ENCODE measurements at regions not wholly inside any gene's neighbourhood (a gene's known extent, or its start where the extent isn't known, plus 50 kb on each side); places are given as distances from the start of the nearest gene placed in this dataset.

DNA sequence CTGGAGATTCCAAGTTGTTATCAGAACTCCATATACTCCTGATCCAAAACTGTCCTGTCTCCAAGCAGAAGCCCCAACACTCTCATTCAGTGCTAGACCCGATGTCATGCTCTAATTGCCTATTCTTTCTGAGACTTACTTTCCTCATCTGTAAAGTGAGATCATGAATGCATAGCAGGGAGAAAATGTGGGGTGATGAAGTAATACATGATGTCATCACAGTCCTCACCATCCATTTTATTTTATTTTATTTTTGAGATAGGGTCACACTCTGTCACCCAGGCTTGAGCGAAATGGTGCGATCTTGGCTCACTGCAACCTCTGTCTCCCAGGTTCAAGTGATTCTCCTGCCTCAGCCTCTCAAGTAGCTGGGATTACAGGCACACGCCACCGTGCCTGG, 1554.0 kb upstream of the ADGRL3 start:
- in situ Hi-C loops (cut with MboI; ENCODE audit: low pct_unique_long_range_greater_than_20kb, low sequenced_read_pairs, unreplicated experiment): no loop called here
- no peak for TF ChIP-seq CTCF (IDR thresholded peaks at IDR 0.05; ENCODE audit: extremely low read depth, insufficient read depth, missing control alignments)
- no peak for DNase-seq (ENCODE audit: low spot score)

- no peak for DNase-seq (ENCODE audit: low spot score)
- in situ Hi-C loops (cut with MboI; ENCODE audit: low pct_unique_long_range_greater_than_20kb, low sequenced_read_pairs, unreplicated experiment): no loop called here
- TF ChIP-seq CTCF (IDR thresholded peaks at IDR 0.05; ENCODE audit: extremely low read depth, insufficient read depth, missing control alignments): no peak
Measured at GRCh38 chr4:59647011-59647410, 1553.1 kb upstream of the ADGRL3 start.

DNA sequence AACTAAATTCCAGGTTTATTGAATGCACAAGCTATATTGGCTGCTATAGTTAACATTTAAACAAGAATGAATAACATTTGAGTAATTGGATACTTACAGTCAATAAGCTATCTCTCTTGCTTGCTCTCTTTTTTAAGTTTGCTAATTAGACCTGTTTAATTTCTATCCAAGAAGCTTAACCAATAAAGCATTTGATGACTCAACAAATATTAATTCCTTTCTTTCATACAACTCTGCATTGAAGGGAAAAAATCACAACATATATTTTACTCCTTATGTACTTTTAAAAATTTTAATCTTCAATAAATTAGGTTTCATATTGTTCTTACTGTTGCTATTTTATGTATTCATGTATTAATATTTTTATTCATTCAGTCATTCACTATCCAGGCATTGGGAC, 1552.6 kb upstream of the ADGRL3 start:
- TF ChIP-seq CTCF (IDR thresholded peaks at IDR 0.05; ENCODE audit: extremely low read depth, insufficient read depth, missing control alignments): no peak
- in situ Hi-C loops (cut with MboI; ENCODE audit: low pct_unique_long_range_greater_than_20kb, low sequenced_read_pairs, unreplicated experiment): no loop called here

GRCh38 chr4:59650861-59651260, 1549.3 kb upstream of the ADGRL3 start:
- no peak for DNase-seq (ENCODE audit: low spot score)
- in situ Hi-C loops (cut with MboI; ENCODE audit: low pct_unique_long_range_greater_than_20kb, low sequenced_read_pairs, unreplicated experiment): no loop called here
- no peak for TF ChIP-seq CTCF (IDR thresholded peaks at IDR 0.05; ENCODE audit: extremely low read depth, insufficient read depth, missing control alignments)

More for the DNA sequence above, 1552.6 kb upstream of the ADGRL3 start:
- no peak for DNase-seq (ENCODE audit: low spot score)

GRCh38 chr4:59655996-59656395, 1544.1 kb upstream of the ADGRL3 start:
- in situ Hi-C loops (cut with MboI; ENCODE audit: low pct_unique_long_range_greater_than_20kb, low sequenced_read_pairs, unreplicated experiment): no loop called here
- TF ChIP-seq CTCF (IDR thresholded peaks at IDR 0.05; ENCODE audit: extremely low read depth, insufficient read depth, missing control alignments): no peak
- no peak for DNase-seq (ENCODE audit: low spot score)

DNA sequence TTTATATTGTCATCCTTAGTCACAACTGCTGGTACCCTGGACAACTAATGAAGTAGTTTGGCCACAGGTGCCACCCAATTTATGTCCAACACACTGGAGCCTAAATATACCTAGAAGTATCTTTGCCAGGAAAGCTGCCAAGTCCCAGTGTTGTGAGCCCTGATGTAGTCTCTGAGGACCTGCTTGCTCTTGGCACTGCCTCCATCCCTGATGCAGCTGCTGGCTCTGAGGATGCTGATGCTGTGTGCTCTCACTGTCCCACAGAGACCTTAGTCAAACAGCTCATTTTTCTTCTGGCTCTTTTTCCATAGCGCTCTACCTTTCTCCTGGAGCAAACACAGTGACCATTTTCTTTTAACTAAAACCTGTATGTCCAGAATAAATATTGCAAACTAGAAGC, 1535.4 kb upstream of the ADGRL3 start:
- in situ Hi-C loops (cut with MboI; ENCODE audit: low pct_unique_long_range_greater_than_20kb, low sequenced_read_pairs, unreplicated experiment): no loop called here
- DNase-seq (ENCODE audit: low spot score): no peak

More for the DNA sequence above, 1535.4 kb upstream of the ADGRL3 start:
- no peak for TF ChIP-seq CTCF (IDR thresholded peaks at IDR 0.05; ENCODE audit: extremely low read depth, insufficient read depth, missing control alignments)

Measured in GM13977 (cell line).